Mesothelial cell of epicardium (in vitro differentiated cells): ENCODE measurements at regions not wholly inside any gene's neighbourhood (a gene's known extent, or its start where the extent isn't known, plus 50 kb on each side); places are given as distances from the start of the nearest gene placed in this dataset.

Experiments
- DNase-seq, 2 experiments: peaks; one replicate each; pipeline ENCODE4 v3.0.0; 2021; ENCODE audit warnings: low spot score in 2 of 2; ENCODE audit not compliant: unreplicated experiment in 2 of 2
- H3K27ac Mint-ChIP-seq: 2 replicates; pipeline ENCODE4 v1.8.0; 2021; ENCODE audit warnings: mixed read lengths
- H3K27me3 Mint-ChIP-seq: 2 replicates; pipeline ENCODE4 v1.8.0; 2021; ENCODE audit warnings: low read depth, mixed read lengths
- H3K36me3 Mint-ChIP-seq: 2 replicates; pipeline ENCODE4 v1.8.0; 2021; ENCODE audit warnings: mixed read lengths
- H3K4me1 Mint-ChIP-seq: 2 replicates; pipeline ENCODE4 v1.8.0; 2021; ENCODE audit warnings: mixed read lengths
- H3K4me3 Mint-ChIP-seq: 2 replicates; pipeline ENCODE4 v1.8.0; 2021; ENCODE audit warnings: mild to moderate bottlenecking, moderate library complexity, mixed read lengths
- H3K9me3 Mint-ChIP-seq: 2 replicates; pipeline ENCODE4 v1.8.0; 2021; ENCODE audit warnings: mixed read lengths
- CTCF ChIP-seq: fragments of 200-600 bp; sonication (generic); IDR thresholded peaks from one replicate; pipeline ENCODE4 v1.5.0; 2021; ENCODE audit warnings: antibody characterized with exemption; ENCODE audit not compliant: unreplicated experiment

GRCh38 chr4:11138964-11139363 lies 289.7 kb downstream of the HS3ST1 start:
- H3K27me3 Mint-ChIP-seq, result no peaks in the 10 kb centered on the region
- DNase-seq, result no peak
- H3K36me3 Mint-ChIP-seq, result no peaks in the 10 kb centered on the region
- H3K27ac Mint-ChIP-seq, result no peak overlapping the region
- peaks cover 8% of the 10 kb centered on the region for H3K4me1 Mint-ChIP-seq
- no peak overlapping the region for H3K4me3 Mint-ChIP-seq
- peaks cover 4% of the 10 kb centered on the region for H3K9me3 Mint-ChIP-seq
- TF ChIP-seq CTCF, result no peak

GRCh38 chr4:11134705-11135104 lies 294.0 kb downstream of the HS3ST1 start:
- Mint-ChIP-seq H3K27me3 (no peaks in the 10 kb centered on the region), H3K4me1 (peaks cover 3% of the 10 kb centered on the region), H3K4me3 (no peak overlapping the region), H3K9me3 (peaks cover 13% of the 10 kb centered on the region), H3K36me3 (peaks cover 4% of the 10 kb centered on the region), H3K27ac (no peak overlapping the region)
- no peak for DNase-seq
- no peak for TF ChIP-seq CTCF

GRCh38 chr4:11133868-11134267 lies 294.8 kb downstream of the HS3ST1 start:
- Mint-ChIP-seq H3K4me3 (no peak overlapping the region), H3K36me3 (peaks cover 4% of the 10 kb centered on the region)

GRCh38 chr4:11132478-11132877 lies 296.2 kb downstream of the HS3ST1 start:
- no peak for TF ChIP-seq CTCF
- H3K27ac Mint-ChIP-seq, result no peak overlapping the region
- H3K9me3 Mint-ChIP-seq, result peaks cover 9% of the 10 kb centered on the region
- no peaks in the 10 kb centered on the region for H3K27me3 Mint-ChIP-seq
- H3K4me3 Mint-ChIP-seq, result no peak overlapping the region
- peaks cover 4% of the 10 kb centered on the region for H3K36me3 Mint-ChIP-seq
- H3K4me1 Mint-ChIP-seq, result no peaks in the 10 kb centered on the region
- DNase-seq, result no peak

More at GRCh38 chr4:11133868-11134267, 294.8 kb downstream of the HS3ST1 start:
- no peak overlapping the region for H3K27ac Mint-ChIP-seq
- peaks cover 13% of the 10 kb centered on the region for H3K9me3 Mint-ChIP-seq
- no peaks in the 10 kb centered on the region for H3K27me3 Mint-ChIP-seq
- DNase-seq, result no peak
- no peaks in the 10 kb centered on the region for H3K4me1 Mint-ChIP-seq
- no peak for TF ChIP-seq CTCF

- no peak for TF ChIP-seq CTCF
- Mint-ChIP-seq H3K36me3 (peaks cover 4% of the 10 kb centered on the region), H3K27ac (no peak overlapping the region), H3K4me1 (no peaks in the 10 kb centered on the region), H3K27me3 (no peaks in the 10 kb centered on the region), H3K4me3 (no peak overlapping the region), H3K9me3 (peaks cover 9% of the 10 kb centered on the region)
- DNase-seq, result no peak
Observed at GRCh38 chr4:11131491-11131890, 297.2 kb downstream of the HS3ST1 start.
